Endothelial cell (in vitro differentiated cells): ENCODE measurements at regions not wholly inside any gene's neighbourhood (a gene's known extent, or its start where the extent isn't known, plus 50 kb on each side); places are given as distances from the start of the nearest gene placed in this dataset.

Source experiments
- DNase-seq: peaks from one replicate; pipeline ENCODE4 v3.0.0; 2021; ENCODE audit warnings: low spot score
- H3K27ac Mint-ChIP-seq: one replicate; pipeline ENCODE4 v1.8.0; 2021; ENCODE audit warnings: mixed read lengths, inconsistent platforms; ENCODE audit not compliant: unreplicated experiment
- H3K27me3 Mint-ChIP-seq: one replicate; pipeline ENCODE4 v1.8.0; 2021; ENCODE audit warnings: mild to moderate bottlenecking, moderate library complexity, mixed read lengths, inconsistent platforms; ENCODE audit not compliant: unreplicated experiment
- H3K36me3 Mint-ChIP-seq: one replicate; pipeline ENCODE4 v1.8.0; 2021; ENCODE audit warnings: mild to moderate bottlenecking, low read depth, mixed read lengths, inconsistent platforms; ENCODE audit not compliant: unreplicated experiment
- H3K4me1 Mint-ChIP-seq: one replicate; pipeline ENCODE4 v1.8.0; 2021; ENCODE audit warnings: mild to moderate bottlenecking, mixed read lengths, inconsistent platforms; ENCODE audit not compliant: unreplicated experiment
- H3K4me3 Mint-ChIP-seq: one replicate; pipeline ENCODE4 v1.8.0; 2021; ENCODE audit warnings: mild to moderate bottlenecking, mixed read lengths, inconsistent platforms; ENCODE audit not compliant: unreplicated experiment
- H3K9me3 Mint-ChIP-seq: one replicate; pipeline ENCODE4 v1.8.0; 2021; ENCODE audit warnings: mixed read lengths, inconsistent platforms; ENCODE audit not compliant: unreplicated experiment
- CTCF ChIP-seq: fragments of 200-600 bp; sonication (generic); IDR thresholded peaks from one replicate; pipeline ENCODE4 v1.5.0; 2021; ENCODE audit warnings: antibody characterized with exemption; ENCODE audit not compliant: unreplicated experiment

- no peaks in the 10 kb centered on the region for H3K27me3 Mint-ChIP-seq
- DNase-seq = no peak
- H3K4me1 Mint-ChIP-seq = no peaks in the 10 kb centered on the region
- no peaks in the 10 kb centered on the region for H3K9me3 Mint-ChIP-seq
- no peak for TF ChIP-seq CTCF
- H3K27ac Mint-ChIP-seq = no peak overlapping the region
- H3K4me3 Mint-ChIP-seq = no peak overlapping the region
- no peaks in the 10 kb centered on the region for H3K36me3 Mint-ChIP-seq
Measured at GRCh38 chrX:20355187-20355586, 88.5 kb upstream of the RPS6KA3 start.

GRCh38 chrX:20354505-20354904, 87.8 kb upstream of the RPS6KA3 start:
- no peaks in the 10 kb centered on the region for H3K36me3 Mint-ChIP-seq
- TF ChIP-seq CTCF = no peak
- no peaks in the 10 kb centered on the region for H3K9me3 Mint-ChIP-seq
- no peak overlapping the region for H3K27ac Mint-ChIP-seq
- no peak overlapping the region for H3K4me3 Mint-ChIP-seq
- no peaks in the 10 kb centered on the region for H3K27me3 Mint-ChIP-seq
- H3K4me1 Mint-ChIP-seq = no peaks in the 10 kb centered on the region
- no peak for DNase-seq

GRCh38 chrX:20352935-20353336, 86.2 kb upstream of the RPS6KA3 start:
- Mint-ChIP-seq H3K9me3 (no peaks in the 10 kb centered on the region), H3K4me1 (no peaks in the 10 kb centered on the region), H3K27me3 (no peaks in the 10 kb centered on the region), H3K4me3 (no peak overlapping the region), H3K36me3 (no peaks in the 10 kb centered on the region), H3K27ac (no peak overlapping the region)
- DNase-seq = no peak
- TF ChIP-seq CTCF = no peak

GRCh38 chrX:20352504-20352903, 85.8 kb upstream of the RPS6KA3 start:
- no peaks in the 10 kb centered on the region for H3K4me1 Mint-ChIP-seq
- no peaks in the 10 kb centered on the region for H3K27me3 Mint-ChIP-seq
- H3K27ac Mint-ChIP-seq = no peak overlapping the region
- H3K9me3 Mint-ChIP-seq = no peaks in the 10 kb centered on the region
- H3K36me3 Mint-ChIP-seq = no peaks in the 10 kb centered on the region
- H3K4me3 Mint-ChIP-seq = no peak overlapping the region
- DNase-seq = no peak
- no peak for TF ChIP-seq CTCF

GRCh38 chrX:20350596-20350995, 83.9 kb upstream of the RPS6KA3 start:
- H3K4me3 Mint-ChIP-seq = no peak overlapping the region
- H3K27ac Mint-ChIP-seq = no peak overlapping the region
- H3K4me1 Mint-ChIP-seq = no peaks in the 10 kb centered on the region
- H3K9me3 Mint-ChIP-seq = no peaks in the 10 kb centered on the region
- no peak for TF ChIP-seq CTCF
- no peaks in the 10 kb centered on the region for H3K27me3 Mint-ChIP-seq
- DNase-seq = no peak
- H3K36me3 Mint-ChIP-seq = no peaks in the 10 kb centered on the region
